Hematopoietic multipotent progenitor cell treated with erythropoietin and hydrocortisone succinate and interleukin-3 and kit ligand, for 8 days (in vitro differentiated cells): ENCODE measurements at regions not wholly inside any gene's neighbourhood (a gene's known extent, or its start where the extent isn't known, plus 50 kb on each side); places are given as distances from the start of the nearest gene placed in this dataset.

ENCODE experiments used
- DNase-seq: peaks from one replicate; pipeline ENCODE4 v3.0.0-alpha.2; 2015

- DNase-seq, result no peak
Measured at GRCh38 chr4:4625488-4625887, 83.6 kb upstream of the STX18 start.

GRCh38 chr4:4624276-4624897 lies 82.5 kb upstream of the STX18 start:
- no peak for DNase-seq

GRCh38 chr4:4619821-4620220 lies 78.0 kb upstream of the STX18 start:
- DNase-seq, result no peak

GRCh38 chr4:4618847-4619246 lies 77.0 kb upstream of the STX18 start:
- no peak for DNase-seq

GRCh38 chr4:4614925-4615678 lies 73.3 kb upstream of the STX18 start:
- no peak for DNase-seq

- DNase-seq, result no peak
Measured at GRCh38 chr4:4613641-4614286, 71.9 kb upstream of the STX18 start.

- no peak for DNase-seq
Measured at GRCh38 chr4:4613126-4613465, 71.2 kb upstream of the STX18 start.

- no peak for DNase-seq
Measured at GRCh38 chr4:4610672-4611071, 68.8 kb upstream of the STX18 start.

GRCh38 chr4:4609622-4610334 lies 67.9 kb upstream of the STX18 start:
- no peak for DNase-seq

GRCh38 chr4:4608214-4608537 lies 66.3 kb upstream of the STX18 start:
- no peak for DNase-seq

- no peak for DNase-seq
Measured at GRCh38 chr4:4607336-4608213, 65.7 kb upstream of the STX18 start.

GRCh38 chr4:4606321-4606720 lies 64.5 kb upstream of the STX18 start:
- DNase-seq, result no peak

GRCh38 chr4:4605849-4606248 lies 64.0 kb upstream of the STX18 start:
- no peak for DNase-seq

GRCh38 chr4:4603592-4603991 lies 61.7 kb upstream of the STX18 start:
- no peak for DNase-seq

GRCh38 chr4:4603067-4603466 lies 61.2 kb upstream of the STX18 start:
- no peak for DNase-seq

GRCh38 chr4:4602468-4602867 lies 60.6 kb upstream of the STX18 start:
- DNase-seq, result no peak

GRCh38 chr4:4601803-4602369 lies 60.0 kb upstream of the STX18 start:
- no peak for DNase-seq

GRCh38 chr4:4599481-4600275 lies 57.8 kb upstream of the STX18 start:
- no peak for DNase-seq

- DNase-seq, result no peak
Measured at GRCh38 chr4:4598851-4599411, 57.1 kb upstream of the STX18 start.

GRCh38 chr4:4596720-4597119 lies 54.9 kb upstream of the STX18 start:
- DNase-seq, result no peak

GRCh38 chr4:4595252-4595651 lies 53.4 kb upstream of the STX18 start:
- DNase-seq, result no peak
